ENCODE measurements at regions not wholly inside any gene's neighbourhood (a gene's known extent, or its start where the extent isn't known, plus 50 kb on each side); places are given as distances from the start of the nearest gene placed in this dataset.
"Not testable (repeated sequence)": the region's sequence is repeated elsewhere in the genome, so short reads cannot be mapped to it uniquely, and the experiment has no call there.

DNA sequence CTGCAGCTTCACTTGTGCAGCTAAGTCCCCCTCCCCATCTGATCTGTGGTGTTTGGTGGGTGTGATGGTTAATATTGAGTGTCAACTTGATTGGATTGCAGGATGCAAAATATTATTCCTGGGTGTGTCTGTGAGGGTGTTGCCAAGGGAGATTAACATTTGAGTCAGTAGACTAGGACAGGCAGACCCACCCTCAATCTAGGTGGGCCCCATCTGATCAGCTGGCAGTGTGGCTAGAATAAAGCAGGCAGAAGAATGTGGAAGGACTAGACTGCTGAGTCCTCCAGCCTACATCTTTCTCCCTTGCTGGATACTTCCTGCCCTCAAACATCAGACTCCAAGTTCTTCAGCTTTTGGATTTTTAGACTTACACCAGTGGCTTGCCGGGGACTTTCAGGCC lies 103.5 kb upstream of the BOD1L1 start:
- H3K27me3 ChIP-seq (ENCODE audit: insufficient read depth, low read depth, severe bottlenecking) = no peaks in the 10 kb centered on the region
- H3K9me3 ChIP-seq (ENCODE audit: severe bottlenecking) = no peaks in the 10 kb centered on the region
- H3K4me3 ChIP-seq (ENCODE audit: low read depth, low read length) = no peak overlapping the region
- TF ChIP-seq CTCF (IDR thresholded peaks at IDR 0.05; ENCODE audit: low read depth, low read length) = no peak
- H3K36me3 ChIP-seq = no peaks in the 10 kb centered on the region
- no peak for DNase-seq
- no peak overlapping the region for H3K27ac ChIP-seq

- Histone ChIP-seq H3K4me3 (ENCODE audit: low read depth, low read length) (no peak overlapping the region), H3K27me3 (ENCODE audit: insufficient read depth, low read depth, severe bottlenecking) (no peaks in the 10 kb centered on the region), H3K36me3 (no peaks in the 10 kb centered on the region), H3K9me3 (ENCODE audit: severe bottlenecking) (no peaks in the 10 kb centered on the region), H3K27ac (no peak overlapping the region)
- TF ChIP-seq CTCF (IDR thresholded peaks at IDR 0.05; ENCODE audit: low read depth, low read length) = no peak
- DNase-seq = no peak
Observed at GRCh38 chr4:13733817-13734216, 106.3 kb upstream of the BOD1L1 start.

DNA sequence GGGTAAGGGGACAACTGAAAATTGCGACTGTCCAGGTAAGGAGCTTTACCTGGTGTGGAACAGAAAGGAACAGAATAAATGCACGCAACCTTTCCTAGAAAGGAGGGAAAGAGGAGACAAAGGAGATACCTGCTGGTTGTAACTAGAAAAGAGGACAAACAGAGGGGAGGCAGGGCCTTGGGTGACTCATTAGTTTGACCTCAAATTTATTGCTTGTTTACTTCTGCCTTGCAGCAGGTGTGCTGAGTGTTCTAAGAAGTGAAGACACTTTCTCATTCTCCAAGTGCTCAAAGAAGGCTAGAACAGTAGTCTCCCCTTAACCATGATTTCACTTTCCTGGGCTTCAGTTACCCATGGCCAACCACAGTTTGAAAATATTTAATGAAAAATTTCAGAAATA lies 123.1 kb upstream of the BOD1L1 start:
- no peaks in the 10 kb centered on the region for H3K9me3 ChIP-seq (ENCODE audit: severe bottlenecking)
- H3K4me3 ChIP-seq (ENCODE audit: low read depth, low read length) = no peak overlapping the region
- peaks cover 3% of the 10 kb centered on the region for H3K27me3 ChIP-seq (ENCODE audit: insufficient read depth, low read depth, severe bottlenecking)
- H3K27ac ChIP-seq = no peak overlapping the region
- no peak for TF ChIP-seq CTCF (IDR thresholded peaks at IDR 0.05; ENCODE audit: low read depth, low read length)
- no peak for DNase-seq
- H3K36me3 ChIP-seq = no peaks in the 10 kb centered on the region

DNA sequence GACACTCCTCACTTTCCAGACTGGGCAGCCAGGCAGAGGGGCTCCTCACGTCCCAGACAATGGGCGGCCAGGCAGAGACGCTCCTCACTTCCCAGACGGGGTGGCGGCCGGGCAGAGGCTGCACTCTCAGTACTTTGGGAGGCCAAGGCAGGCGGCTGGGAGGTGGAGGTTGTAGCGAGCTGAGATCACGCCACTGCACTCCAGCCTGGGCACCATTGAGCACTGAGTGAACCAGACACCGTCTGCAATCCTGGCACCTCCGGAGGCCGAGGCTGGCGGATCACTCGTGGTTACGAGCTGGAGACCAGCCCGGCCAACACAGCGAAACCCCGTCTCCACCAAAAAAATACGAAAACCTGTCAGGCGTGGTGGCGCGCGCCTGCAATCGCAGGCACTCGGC lies 134.1 kb upstream of the BOD1L1 start:
- not testable (repeated sequence) for DNase-seq; H3K27me3 ChIP-seq (ENCODE audit: insufficient read depth, low read depth, severe bottlenecking); H3K36me3 ChIP-seq; H3K4me3 ChIP-seq (ENCODE audit: low read depth, low read length); H3K27ac ChIP-seq; H3K9me3 ChIP-seq (ENCODE audit: severe bottlenecking)

GRCh38 chr4:13762130-13762529 lies 134.6 kb upstream of the BOD1L1 start:
- no peak for TF ChIP-seq CTCF (IDR thresholded peaks at IDR 0.05; ENCODE audit: low read depth, low read length)

DNA sequence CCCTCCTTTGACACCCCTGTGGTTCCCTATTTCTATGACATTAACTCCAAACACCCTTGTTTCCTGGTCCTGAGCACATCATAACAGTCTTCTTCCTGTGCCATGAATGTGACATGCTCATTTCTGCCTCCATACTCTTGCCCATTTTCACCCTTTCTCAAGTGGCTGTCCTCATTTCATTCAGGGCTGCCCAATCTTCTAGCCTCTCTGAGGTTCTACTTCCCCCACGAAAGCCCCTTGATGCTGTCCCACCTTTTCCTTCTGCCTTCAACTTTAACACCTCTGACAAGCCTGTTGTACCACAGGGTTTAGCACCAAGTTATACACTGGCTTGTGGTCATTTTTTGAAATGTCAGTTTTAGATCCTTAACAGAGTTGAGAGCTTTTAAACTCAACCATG lies 136.2 kb upstream of the BOD1L1 start:
- Histone ChIP-seq H3K27me3 (ENCODE audit: insufficient read depth, low read depth, severe bottlenecking) (no peaks in the 10 kb centered on the region), H3K36me3 (no peaks in the 10 kb centered on the region), H3K4me3 (ENCODE audit: low read depth, low read length) (no peak overlapping the region), H3K9me3 (ENCODE audit: severe bottlenecking) (no peaks in the 10 kb centered on the region), H3K27ac (no peak overlapping the region)
- DNase-seq = no peak
- no peak for TF ChIP-seq CTCF (IDR thresholded peaks at IDR 0.05; ENCODE audit: low read depth, low read length)

More at GRCh38 chr4:13762130-13762529, 134.6 kb upstream of the BOD1L1 start:
- H3K27me3 ChIP-seq (ENCODE audit: insufficient read depth, low read depth, severe bottlenecking) = no peaks in the 10 kb centered on the region
- no peak overlapping the region for H3K27ac ChIP-seq
- no peak for DNase-seq
- no peaks in the 10 kb centered on the region for H3K36me3 ChIP-seq
- no peak overlapping the region for H3K4me3 ChIP-seq (ENCODE audit: low read depth, low read length)
- H3K9me3 ChIP-seq (ENCODE audit: severe bottlenecking) = no peaks in the 10 kb centered on the region
